ENCODE measurements at regions not wholly inside any gene's neighbourhood (a gene's known extent, or its start where the extent isn't known, plus 50 kb on each side); places are given as distances from the start of the nearest gene placed in this dataset.

DNA sequence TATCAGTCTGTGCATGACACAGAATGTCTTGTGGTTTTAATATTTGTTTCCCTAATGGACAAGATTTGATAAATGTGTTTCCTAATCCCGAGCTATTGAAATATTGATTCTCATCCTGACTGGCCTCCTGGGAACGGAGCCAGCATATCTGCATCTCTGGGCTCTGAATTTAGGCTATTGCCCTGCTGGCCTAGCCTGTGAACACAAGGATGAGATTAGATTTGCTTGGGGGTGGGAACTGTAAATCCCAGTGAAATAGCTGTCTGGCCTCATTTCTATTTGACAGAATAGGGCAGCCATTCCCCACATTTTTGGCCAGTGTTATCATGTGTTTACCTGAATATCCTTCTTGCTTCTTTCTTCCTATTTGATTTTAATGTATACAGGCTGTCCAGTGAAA lies 198.4 kb upstream of the SOX4 start:
- DNase-seq (ENCODE audit: low read depth), result peak; percentile 15
- TF ChIP-seq, protein P1, sequence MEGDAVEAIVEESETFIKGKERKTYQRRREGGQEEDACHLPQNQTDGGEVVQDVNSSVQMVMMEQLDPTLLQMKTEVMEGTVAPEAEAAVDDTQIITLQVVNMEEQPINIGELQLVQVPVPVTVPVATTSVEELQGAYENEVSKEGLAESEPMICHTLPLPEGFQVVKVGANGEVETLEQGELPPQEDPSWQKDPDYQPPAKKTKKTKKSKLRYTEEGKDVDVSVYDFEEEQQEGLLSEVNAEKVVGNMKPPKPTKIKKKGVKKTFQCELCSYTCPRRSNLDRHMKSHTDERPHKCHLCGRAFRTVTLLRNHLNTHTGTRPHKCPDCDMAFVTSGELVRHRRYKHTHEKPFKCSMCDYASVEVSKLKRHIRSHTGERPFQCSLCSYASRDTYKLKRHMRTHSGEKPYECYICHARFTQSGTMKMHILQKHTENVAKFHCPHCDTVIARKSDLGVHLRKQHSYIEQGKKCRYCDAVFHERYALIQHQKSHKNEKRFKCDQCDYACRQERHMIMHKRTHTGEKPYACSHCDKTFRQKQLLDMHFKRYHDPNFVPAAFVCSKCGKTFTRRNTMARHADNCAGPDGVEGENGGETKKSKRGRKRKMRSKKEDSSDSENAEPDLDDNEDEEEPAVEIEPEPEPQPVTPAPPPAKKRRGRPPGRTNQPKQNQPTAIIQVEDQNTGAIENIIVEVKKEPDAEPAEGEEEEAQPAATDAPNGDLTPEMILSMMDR (conservative IDR thresholded peaks at IDR 0.05; ENCODE audit: low read length), result no peak
- H3K4me3 ChIP-seq (ENCODE audit: low read length), result no peak overlapping the region

DNA sequence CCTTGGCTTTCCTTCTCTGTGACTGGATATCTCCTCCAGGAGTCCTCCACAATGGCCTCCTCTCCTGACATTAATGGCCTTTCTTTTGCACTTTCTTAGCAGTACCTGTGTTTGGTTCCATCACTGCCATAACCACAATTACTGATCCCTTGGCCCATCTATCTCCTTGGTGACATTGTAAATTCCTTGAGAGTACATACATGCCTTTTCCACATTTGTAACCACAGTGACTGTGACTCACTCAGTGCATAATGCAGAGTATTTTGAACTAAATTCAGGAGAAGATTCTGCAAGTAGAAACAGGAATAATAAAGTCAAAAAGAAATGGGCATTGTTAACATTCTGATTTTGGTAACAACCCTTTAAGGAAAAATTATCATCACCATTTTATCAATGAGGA lies 197.2 kb upstream of the SOX4 start:
- no peak overlapping the region for H3K4me3 ChIP-seq (ENCODE audit: low read length)
- TF ChIP-seq, protein P1 (conservative IDR thresholded peaks at IDR 0.05; ENCODE audit: low read length), result no peak
- DNase-seq (ENCODE audit: low read depth), result peak; percentile 67

DNA sequence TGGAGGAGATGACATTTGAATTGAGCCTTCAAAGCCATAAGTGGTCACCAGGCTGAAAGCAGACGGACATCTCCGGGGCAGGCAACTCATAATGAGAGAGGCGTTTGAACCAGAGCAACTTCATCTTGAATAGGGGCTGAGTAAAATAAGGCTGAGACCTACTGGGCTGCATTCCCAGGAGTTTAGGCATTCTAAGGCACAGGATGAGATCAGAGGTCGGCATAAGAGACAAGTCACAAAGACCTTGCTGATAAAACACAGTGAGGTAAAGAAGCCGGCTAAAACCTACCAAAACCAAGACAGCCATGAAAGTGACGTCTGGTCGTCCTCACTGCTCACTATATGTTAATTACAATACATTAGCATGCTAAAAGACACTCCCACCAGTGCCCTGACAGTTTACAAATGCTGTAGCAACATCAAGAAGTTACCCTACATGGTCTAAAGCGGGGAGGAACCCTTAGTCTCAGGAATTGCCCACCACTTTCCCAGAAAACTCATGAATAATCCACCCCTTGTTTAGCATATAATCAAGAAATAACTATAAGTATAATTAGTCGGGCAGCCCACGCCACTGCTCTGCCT lies 194.7 kb upstream of the SOX4 start:
- TF ChIP-seq, protein P1 (conservative IDR thresholded peaks at IDR 0.05; ENCODE audit: low read length), result no peak
- H3K4me3 ChIP-seq (ENCODE audit: low read length), result no peak overlapping the region
- DNase-seq (ENCODE audit: low read depth), result no peak

DNA sequence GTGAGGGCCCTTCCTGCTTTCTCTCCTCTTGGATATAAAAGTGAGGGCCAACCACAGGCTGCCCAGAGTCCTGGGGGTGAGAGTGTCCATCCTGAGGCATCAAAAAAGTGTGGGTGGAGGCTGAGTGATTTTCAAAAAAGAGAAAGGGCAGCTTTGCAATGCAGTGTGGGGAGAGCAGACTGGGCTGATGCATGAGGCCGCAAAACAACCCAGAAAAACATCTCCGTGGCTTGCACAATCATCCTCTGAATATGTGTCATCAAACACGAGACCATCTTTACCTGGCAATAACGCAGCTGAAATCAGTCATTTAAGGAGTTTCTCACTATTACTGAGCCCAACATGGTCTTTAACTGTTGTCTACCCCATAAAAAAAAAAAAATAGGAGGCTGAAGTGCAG lies 191.2 kb upstream of the SOX4 start:
- no peak overlapping the region for H3K4me3 ChIP-seq (ENCODE audit: low read length)
- peak; percentile 70 for DNase-seq (ENCODE audit: low read depth)
- TF ChIP-seq, protein P1 (conservative IDR thresholded peaks at IDR 0.05; ENCODE audit: low read length), result no peak

DNA sequence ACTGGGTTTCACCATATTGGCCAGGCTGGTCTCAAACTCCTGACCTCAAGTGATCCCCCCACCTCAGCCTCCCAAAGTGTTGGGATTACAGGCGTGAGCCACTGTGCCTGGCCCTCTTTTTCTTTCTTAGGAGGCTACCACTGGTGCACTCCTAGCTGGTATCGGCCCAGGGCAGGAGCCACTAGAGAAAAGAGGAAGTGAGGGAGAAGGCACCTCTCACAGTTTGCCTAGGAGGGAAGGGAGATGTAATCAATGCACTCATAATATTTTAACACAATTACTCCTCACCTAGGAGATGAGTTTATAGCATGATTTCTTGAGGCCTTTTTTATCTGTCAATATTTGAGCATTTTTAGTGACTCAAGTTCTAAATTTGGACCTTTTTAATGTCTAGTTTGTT lies 189.0 kb upstream of the SOX4 start:
- DNase-seq (ENCODE audit: low read depth), result no peak
- TF ChIP-seq, protein P1 (conservative IDR thresholded peaks at IDR 0.05; ENCODE audit: low read length), result no peak
- no peak overlapping the region for H3K4me3 ChIP-seq (ENCODE audit: low read length)

DNA sequence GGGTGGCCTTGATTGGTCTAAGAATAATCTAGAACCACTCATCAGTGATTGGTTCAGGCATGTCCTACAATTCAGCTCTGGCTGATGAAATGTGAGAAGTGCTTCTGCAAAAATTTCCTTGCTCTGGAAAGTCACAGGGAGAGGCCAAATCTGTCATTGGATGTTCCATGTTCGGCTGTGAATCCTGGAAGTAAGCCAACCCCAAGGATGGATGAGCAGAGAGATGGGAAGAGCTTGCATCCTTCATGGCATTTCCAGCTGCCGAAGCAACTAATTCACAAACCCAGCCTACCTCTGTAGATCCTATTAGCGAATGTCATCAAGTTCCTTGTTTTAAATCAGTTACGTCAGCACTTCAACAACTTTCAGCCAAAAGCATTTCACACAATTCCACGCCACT lies 187.2 kb upstream of the SOX4 start:
- H3K4me3 ChIP-seq (ENCODE audit: low read length), result no peak overlapping the region
- no peak for DNase-seq (ENCODE audit: low read depth)
- TF ChIP-seq, protein P1 (conservative IDR thresholded peaks at IDR 0.05; ENCODE audit: low read length), result no peak

DNA sequence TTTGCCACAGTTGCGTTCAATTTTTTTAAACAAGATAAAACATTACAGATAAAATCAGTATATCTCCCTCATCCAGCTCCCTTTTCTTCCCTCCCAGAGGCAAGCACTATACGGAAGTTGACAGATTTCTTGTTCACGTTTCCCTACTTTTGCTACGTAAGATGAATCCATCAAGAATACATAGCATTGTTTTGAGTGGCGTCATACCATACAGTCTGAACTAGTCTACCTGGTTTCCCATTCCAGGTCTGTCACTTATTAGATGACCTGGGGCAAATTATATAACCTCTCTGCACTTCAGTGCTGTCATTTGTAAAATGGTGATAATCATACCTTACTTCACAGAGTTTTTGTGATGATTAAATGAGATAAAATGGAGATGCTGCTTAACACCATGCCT lies 184.3 kb upstream of the SOX4 start:
- DNase-seq (ENCODE audit: low read depth), result no peak
- TF ChIP-seq, protein P1 (conservative IDR thresholded peaks at IDR 0.05; ENCODE audit: low read length), result no peak

More for the DNA sequence above, 184.3 kb upstream of the SOX4 start:
- no peak overlapping the region for H3K4me3 ChIP-seq (ENCODE audit: low read length)
